SHP77 treated with DMSO at 0.1 percent for 48 hours (cell line): ENCODE measurements at regions not wholly inside any gene's neighbourhood (a gene's known extent, or its start where the extent isn't known, plus 50 kb on each side); places are given as distances from the start of the nearest gene placed in this dataset.
"Not testable (repeated sequence)": the region's sequence is repeated elsewhere in the genome, so short reads cannot be mapped to it uniquely, and the experiment has no call there.

Source experiments
- DNase-seq: peaks from one replicate; lab custom pipeline; 2025; lab: John Stamatoyannopoulos, UW

DNA sequence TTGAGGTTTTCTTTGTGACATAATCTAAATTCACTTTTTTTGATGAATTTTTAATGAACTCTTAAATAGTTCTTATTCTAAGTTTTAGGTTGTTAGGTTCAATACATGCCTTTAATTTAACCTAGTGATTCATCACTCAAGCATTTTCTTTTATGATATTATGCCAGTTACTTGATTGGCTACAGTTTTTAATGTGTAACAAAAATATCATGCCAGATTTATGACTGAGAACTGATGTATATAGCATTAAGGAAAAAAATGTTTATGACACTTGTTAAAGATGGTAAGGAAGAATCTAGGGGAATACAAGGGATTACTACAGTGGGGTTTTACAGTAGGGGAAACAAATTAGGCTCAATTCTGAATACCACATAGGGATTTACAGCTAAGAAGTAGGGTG is 103.1 kb downstream of the VGLL3 start:
- DNase-seq: no peak

DNA sequence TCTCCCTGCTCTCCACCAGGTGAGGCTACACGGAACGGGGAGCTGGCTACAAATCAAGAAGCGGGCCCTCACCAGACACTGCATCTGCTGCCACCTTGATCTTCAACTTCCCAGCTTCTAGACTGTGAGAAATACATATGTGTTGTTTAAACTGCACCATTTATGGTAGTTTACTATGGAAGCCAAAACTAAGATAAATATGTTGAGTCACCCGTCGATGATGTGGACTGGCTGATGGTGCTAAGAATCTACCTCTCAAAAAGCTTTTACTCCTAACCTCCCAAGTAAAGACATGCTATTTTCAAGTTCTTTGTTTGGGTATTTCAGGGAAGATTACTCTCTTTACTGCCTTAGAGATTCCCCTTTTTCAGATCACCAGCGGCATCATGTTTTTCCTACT is 110.9 kb downstream of the VGLL3 start:
- no peak for DNase-seq

DNA sequence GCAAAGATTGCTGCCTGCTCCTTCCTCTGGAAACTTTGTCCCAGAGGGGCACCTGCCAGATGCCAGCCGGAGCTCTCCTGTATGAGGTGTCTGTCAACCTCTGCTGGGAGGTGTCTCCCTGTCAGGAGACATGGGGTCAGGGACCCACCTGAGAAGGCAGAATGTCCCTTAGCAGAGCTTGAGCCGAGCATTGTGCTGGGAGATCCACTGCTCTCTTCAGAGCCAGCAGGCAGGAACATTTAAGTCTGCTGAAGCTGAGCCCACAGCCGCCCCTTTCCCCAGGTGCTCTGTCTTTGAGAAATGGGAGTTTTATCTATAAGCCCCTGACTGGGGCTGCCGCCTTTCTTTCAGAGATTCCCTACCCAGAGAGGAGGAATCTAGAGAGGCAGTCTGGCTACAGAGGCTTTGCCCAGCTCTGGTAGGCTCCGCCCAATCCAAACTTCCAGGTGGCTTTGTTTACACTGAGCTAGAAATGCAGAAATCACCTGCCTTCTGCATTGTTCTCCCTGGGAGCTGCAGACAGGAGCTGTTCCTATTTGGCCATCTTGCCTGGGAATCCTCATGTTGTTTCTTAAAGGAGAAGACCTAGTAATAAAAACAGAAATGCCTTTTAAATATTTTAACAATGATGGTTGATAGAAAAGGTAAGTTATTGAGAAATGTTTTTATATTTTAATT is 114.3 kb downstream of the VGLL3 start:
- DNase-seq: peak; percentile 87

DNA sequence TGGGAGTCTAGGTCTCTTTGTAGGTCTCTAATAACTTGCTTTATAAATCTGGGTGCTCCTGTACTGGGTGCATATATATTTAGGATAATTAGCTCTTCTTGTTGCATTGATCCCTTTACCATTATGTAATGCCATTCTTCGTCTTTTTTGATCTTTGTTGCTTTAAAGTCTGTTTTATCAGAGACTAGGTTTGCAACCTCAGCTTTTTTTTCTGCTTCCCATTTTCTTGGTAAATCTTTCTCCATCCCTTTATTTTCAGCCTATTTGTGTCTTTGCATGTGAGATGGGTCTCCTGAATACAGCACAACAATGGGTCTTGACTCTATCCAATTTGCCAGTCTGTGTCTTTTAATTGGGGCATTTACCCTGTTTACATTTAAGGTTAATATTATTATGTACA is 116.2 kb downstream of the VGLL3 start:
- DNase-seq: not testable (repeated sequence)

DNA sequence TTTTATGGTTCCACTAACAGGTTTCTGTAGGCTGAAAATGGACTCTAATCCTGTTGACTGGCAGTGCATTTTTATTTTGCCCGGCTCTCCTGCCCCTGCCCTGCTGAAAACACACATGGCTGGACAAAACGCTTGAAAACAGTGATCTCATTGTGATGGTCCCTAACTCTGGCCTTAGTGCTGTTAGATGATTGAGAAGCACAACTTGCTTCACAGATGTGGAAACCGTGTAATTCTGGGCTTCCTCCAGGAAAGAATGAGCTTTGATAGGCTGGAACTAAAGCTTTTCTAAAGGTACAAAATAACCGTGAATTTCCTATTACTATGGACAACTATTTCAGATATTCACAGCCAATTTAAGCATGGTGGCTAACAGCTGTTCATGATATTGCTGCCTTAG is 121.4 kb downstream of the VGLL3 start:
- no peak for DNase-seq

DNA sequence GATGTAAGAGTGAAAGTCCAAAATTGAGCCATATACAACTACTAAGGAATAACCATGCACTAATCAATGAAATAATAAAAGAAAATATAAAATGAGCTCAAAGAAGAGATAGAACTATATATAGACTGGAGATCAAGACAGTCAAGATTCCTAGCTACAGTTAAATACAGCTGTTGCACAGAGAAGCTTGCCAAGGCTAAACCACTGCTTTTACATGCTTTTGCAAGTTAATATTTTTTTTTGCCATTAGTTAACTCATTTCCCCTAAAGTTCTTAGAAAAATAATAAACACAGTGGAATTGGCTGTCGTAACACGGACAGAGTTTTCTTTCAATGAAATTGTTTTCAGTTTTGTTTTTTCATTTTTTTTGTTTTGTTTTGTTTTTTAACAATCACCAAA is 123.0 kb downstream of the VGLL3 start:
- DNase-seq: no peak

DNA sequence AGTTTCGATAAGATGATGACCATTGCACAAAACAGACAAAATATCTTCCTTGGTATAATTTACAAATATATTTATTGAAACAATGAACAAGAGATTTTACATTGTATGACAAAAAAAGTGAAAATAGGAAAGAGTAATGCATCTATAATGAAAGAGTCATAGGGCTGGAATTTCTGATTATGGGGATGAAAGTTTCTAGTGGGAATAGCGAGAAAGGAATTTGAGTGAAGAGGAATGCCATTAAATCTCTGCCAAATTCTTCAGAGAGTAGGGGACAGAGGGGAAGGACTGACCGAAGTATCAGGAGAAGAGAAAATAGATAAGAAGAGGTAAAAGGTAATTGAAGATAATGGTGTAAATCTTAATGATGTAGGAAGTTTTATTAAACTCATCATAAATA is 125.4 kb downstream of the VGLL3 start:
- DNase-seq: no peak

DNA sequence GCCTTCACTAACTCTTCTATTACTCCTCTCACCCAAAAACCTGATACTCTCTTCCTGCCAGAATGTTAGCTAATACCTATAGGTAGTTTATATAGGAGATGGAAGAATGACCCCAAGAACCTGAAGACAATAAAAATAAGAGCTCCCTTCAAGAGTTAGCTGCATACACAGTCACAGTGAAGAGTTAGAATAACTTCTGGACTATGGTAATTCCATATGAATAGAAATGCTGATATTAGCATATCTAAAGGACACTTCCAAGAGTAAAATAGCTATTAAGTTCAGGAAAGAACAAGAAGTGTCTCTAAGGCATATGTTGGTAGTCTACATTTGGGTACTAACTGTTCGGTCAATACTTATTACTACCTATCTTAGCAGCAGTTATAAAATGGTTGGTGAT is 134.2 kb downstream of the VGLL3 start:
- DNase-seq: no peak

DNA sequence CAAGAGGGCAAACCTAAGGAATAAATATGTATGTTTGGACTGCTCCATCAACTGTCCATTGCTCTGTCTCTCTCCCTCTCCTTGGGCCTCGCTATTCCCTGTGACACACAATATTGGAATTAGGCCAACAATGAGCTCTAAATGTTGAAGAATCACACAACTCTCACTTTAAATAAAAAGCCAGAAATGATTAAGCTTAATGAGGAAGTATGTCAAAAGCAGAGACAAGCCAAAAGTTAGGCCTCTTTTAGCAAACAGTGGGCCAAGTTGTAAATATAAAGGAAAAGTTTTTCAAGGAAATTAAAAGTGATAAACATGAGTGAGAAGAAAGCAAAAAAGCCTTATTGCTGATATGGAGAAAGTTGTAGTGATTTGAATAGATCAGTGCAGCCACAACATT is 141.0 kb downstream of the VGLL3 start:
- DNase-seq: no peak

DNA sequence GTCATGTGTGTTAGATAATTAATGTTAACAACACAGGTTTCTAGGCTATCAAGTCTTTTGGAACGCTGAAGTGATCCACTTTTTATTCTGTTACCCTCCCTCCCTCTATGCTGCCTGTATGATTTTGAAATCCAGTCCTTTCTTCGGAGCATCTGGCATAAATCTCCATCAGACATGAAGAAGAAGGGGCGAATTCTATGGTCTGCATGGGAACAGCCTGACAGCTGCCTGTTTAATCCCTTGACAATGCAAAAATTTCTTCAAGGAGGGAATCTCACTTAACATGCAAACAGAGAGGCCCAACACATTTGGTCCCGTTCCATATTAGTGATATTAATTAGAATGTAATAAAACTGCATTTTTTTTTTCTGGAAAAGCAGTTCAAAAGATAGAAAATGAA is 145.2 kb downstream of the VGLL3 start:
- DNase-seq: no peak

DNA sequence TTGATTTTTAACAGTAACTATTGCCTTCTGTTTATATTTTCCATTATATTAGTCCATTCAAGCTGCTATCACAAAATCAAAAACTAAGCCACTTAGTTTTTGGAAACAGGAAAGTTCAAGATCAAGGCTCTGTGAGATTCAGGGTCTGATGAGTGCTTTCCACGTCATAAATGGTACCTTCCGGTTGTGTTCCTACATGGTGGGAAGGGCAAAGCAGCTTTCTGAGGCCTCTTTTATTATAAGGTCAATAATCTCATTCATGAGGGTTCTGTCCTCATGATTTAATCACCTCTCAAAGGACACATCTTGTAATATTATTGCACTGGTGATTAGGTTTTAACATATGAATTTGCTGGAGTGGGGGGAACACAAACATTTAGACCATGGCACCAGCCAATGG is 152.0 kb downstream of the VGLL3 start:
- no peak for DNase-seq

DNA sequence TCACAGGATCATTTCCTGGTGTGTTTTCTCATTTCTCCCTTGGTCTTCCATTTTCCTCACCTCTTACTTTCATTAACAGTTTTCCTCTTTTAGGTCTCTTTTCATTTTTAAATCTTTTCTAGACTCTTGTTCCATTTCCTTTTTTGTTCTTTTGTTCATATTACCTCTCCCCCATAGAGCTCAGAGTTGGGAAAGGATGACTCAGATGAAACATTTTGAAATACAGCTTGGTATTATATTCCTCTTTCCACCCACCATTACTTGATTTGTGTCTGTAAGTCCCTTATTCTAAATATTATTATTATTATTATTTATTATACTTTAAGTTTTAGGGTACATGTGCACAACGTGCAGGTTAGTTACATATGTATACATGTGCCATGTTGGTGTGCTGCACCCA is 153.1 kb downstream of the VGLL3 start:
- DNase-seq: no peak

DNA sequence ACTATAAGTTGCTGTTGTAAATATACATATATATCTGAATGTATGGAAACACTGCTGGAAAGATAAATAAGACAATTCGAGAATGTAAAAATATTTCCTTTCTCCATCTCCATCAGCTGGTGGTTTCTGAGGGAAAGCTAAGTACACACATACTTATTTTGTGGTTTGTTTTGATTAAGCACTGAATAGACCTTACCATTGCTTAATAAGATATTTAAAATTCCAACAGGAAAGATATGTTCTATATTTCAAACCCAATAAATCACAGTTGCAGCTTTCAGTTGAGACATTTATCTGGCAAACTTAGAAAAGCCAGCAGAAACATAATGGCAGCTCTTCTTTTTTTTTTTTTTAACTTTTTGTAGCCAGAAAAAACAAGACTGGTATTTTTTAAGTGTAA is 160.4 kb downstream of the VGLL3 start:
- no peak for DNase-seq

DNA sequence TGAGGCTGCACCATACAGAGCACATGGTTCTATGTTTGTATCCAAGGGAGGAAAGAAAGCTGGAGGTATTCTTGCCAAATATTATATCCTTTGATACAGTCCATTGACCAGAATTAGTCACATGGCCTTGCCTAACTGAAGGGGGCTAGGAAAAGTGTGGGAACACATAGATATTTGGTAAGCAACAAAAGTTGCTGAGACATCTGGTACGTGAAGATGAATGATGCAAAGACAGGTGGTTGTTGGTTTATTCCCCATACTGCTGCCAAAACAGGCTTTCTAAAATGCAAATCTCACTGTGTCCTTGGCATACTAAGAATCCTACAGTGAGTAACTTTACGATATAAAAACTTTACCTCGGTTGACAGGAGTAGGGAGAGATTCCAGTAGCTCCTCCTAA is 162.2 kb downstream of the VGLL3 start:
- DNase-seq: no peak

DNA sequence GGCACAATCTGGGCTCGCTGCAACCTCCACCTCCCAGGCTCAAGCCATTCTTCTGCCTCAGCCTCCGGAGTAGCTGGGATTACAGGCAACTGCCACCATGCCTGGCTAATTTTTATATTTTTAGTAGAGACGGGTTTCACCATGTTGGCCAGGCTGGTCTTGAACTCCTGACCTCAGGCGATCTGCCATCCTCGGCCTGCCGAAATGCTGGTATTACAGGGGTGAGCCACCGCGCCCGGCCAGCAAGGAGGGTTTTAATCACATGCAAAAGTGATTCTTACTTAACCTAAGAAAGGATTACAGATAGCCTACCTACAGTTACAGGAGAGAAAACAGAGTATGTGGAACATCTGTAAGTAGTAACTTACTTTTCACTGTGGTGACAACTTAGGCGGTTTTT is 163.4 kb downstream of the VGLL3 start:
- DNase-seq: not testable (repeated sequence)

DNA sequence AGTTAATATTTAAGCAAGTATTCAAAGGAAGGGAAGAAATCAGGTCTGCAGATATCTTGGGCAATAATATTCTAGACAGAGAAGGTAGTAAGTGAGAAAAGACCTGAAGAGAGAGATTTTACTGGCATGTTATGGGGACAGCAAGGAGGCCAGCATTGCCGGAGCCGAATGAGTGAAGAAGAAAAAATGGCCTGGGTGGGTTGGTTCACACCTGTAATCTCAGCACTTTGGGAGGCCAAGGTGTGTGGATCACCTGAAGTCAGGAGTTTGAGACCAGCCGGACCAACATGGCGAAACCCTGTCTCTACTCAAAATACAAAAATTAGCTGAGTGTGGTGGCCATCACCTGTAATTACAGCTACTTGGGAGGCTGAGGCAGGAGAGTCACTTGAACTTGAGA is 164.7 kb downstream of the VGLL3 start:
- no peak for DNase-seq

DNA sequence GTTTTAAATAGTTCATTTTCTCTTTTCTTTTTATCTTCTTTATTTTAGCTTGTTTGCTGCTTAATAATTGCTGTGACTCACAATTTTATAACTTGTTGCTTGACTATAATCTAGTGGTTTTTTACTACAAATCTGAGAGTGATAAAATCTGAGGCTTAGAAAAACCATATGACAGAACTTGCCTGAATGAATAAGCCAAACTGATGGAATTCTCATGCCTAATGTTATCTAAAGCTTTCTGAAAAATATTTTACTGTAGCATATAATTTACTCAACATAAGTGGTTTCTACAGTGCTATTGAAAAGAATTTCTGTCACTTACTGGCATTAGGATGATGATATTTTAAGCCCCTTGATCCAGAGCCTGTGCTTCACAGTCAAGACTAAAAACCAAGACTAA is 175.1 kb downstream of the VGLL3 start:
- no peak for DNase-seq

DNA sequence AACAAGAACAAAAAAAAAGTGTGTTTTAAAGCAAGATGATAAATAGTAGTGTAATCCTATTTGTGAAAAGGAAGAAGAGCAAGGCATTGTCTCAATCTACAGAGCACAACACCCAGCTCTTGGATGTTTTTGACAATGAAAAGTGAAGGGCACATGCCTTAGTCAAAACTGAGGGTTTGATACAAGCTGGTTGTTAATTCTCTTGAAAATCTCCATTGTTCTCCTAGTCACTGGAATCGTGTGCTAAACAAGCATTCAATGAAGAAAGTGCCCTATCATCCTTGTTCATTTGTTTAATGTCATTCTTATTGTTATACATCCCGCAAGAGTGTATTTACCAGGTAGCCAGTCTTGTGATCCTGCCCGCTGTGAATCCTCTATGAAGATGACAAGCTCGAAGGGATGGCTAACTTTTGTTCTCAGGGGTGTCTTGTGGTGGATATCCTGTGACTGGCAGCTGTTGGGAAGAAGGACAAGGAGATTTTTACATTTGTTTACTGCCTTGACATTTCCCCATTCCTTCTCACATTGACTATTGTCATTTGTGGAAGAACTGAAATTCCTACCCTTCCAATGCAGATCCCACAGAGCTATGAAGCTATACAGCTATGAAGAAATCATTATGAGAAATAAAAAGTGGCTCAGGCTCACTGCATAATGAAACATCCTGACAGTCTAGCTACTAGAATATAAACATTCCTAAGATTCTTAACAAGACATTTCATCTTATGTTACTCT is 175.9 kb downstream of the VGLL3 start:
- DNase-seq: no peak

DNA sequence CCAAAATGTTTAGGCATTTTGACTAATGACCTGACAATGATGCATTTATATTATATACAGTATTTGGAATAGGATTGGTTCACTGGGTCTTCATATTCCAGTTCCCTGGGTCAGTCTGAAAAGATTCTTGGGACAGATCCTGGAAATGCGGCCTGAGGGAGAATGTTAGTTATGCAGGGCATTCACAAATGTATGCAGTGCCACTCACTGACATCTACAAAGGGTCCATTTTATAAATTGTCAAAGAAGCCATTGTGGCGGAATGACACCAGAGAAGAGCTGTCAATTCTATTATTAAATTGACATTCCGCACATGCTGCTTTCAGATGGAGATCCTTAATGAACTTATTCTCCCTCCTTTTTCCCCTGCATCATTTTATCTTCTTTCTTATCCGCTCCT is 176.6 kb downstream of the VGLL3 start:
- DNase-seq: no peak

DNA sequence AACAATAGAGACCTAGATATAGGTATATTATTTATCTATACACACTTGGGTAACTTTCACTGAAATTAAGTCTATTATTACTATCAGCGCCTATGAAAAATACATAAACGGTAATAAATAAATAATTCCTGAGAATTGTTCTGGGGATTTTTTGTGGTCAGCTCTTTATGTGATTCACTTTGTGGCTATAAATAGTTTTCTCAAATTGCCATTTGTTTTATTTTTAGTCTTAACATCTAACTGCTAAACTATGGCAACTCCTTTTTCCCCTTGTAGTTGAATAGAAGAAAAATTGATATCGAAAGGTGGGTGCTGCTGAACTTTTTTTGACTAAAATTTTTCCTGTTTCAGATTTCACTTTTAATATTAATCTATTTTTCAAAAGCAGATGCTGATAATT is 189.0 kb downstream of the VGLL3 start:
- no peak for DNase-seq

DNA sequence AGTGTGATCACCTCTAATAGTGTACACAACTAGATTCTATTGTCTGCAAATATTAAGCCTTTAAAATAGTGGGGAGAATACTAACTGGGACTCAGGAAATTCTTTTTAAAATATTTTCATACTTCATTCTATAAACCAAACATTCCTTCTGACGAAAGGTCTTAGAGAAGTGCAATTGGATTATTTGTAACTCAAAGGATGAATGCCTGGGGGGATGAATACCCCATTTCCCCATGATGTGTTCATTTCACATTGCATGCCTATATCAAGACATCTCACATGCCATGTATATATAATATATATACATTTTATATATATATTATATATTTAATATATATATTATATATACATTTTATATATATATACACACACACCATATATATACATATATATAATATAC is 189.9 kb downstream of the VGLL3 start:
- DNase-seq: no peak

DNA sequence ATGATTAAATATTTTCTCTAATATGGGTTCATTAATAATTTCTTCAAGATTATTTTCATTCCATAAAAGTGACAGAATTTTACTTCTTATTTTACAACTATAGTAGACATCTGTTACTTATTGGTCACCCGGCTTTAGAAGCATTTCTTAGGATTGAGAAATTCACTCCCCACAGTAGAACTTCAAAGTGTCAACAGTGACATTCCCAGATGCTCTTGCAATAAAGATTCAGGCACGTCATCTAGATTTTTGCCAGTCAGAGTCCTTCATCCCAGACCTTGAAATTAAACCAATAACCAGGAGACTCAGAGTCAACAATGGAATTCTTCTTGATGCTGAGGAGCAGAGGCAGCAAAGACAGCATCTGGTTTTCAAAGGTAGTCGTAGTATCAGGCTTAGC is 190.8 kb downstream of the VGLL3 start:
- no peak for DNase-seq

DNA sequence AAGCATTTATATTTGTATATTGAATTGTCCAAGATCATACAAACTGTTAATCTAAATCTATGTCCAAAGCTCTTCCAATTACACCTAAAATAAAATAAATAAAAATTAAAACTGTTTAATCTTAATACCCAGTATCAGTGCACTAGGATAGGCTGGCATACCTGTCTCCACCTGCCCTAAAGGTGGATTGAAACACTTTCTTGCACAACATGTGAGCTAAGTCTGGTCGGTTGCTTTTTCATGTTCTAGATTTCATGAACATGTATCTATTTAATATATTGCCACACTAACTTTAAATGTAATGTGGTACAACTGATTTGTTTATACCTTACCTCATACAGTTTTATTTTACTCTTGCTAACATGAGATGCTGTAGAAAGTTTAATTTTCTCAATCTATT is 193.0 kb downstream of the VGLL3 start:
- no peak for DNase-seq
